Ishikawa (cell line): ENCODE measurements at regions not wholly inside any gene's neighbourhood (a gene's known extent, or its start where the extent isn't known, plus 50 kb on each side); places are given as distances from the start of the nearest gene placed in this dataset.

Experiments
- EGR1 ChIP-seq: IDR thresholded peaks from 2 replicates; pipeline ENCODE4 v1.6.1; 2012
- REST ChIP-seq: IDR thresholded peaks from 2 replicates; pipeline ENCODE4 v1.6.1; 2012; ENCODE audit warnings: low read depth, mild to moderate bottlenecking

GRCh38 chr21:14901482-14901958 is 163.3 kb downstream of the NRIP1 start:
- TF ChIP-seq EGR1: no peak
- TF ChIP-seq REST: no peak
